GM19395 (cell line): ENCODE measurements at regions not wholly inside any gene's neighbourhood (a gene's known extent, or its start where the extent isn't known, plus 50 kb on each side); places are given as distances from the start of the nearest gene placed in this dataset.
"Not testable (repeated sequence)": the region's sequence is repeated elsewhere in the genome, so short reads cannot be mapped to it uniquely, and the experiment has no call there.

ENCODE experiments used
- ATAC-seq: cut with Tn5 transposase; IDR thresholded peaks from one replicate; pipeline ENCODE4 v1.9.1; 2021; ENCODE audit warnings: mild to moderate bottlenecking, moderate library complexity; ENCODE audit not compliant: unreplicated experiment

- no peak for ATAC-seq
Measured at GRCh38 chr21:28607545-28607944, 385.1 kb downstream of the LTN1 start.

GRCh38 chr21:28604946-28605537, 387.6 kb downstream of the LTN1 start:
- ATAC-seq, result peak; percentile 98

- ATAC-seq, result no peak
Measured at GRCh38 chr21:28602546-28602945, 390.1 kb downstream of the LTN1 start.

- no peak for ATAC-seq
Measured at GRCh38 chr21:28598214-28598613, 394.5 kb downstream of the LTN1 start.

DNA sequence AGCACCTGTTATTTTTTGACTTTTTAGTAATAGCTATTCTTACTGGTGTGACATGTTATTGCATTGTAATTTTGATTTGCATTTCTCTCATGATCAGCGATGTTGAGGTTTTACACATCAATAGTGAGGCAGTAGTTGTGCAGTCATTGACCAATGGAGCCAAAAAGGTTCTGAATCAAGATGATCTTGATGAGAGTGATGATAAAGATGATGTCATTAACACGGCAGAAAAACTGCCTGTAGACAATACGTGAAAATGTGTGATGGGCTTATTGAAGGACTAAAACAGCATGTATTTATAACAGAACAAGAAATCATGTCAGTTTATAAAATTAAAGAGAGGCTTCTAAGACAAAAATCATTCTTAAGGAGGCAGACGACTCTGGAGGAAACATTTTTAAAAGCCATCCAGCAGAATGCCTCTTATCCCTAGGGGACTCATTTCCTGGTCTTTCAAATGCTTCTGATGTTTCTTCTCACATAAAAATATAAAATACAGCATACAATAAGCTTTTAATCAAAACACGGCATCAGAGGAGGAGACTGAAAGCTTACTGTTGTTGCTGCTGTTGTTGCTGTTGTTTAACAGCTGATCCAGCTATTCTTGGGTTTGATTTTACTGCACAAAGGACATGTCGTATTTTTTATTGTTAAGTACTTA, 400.3 kb downstream of the LTN1 start:
- ATAC-seq, result no peak

DNA sequence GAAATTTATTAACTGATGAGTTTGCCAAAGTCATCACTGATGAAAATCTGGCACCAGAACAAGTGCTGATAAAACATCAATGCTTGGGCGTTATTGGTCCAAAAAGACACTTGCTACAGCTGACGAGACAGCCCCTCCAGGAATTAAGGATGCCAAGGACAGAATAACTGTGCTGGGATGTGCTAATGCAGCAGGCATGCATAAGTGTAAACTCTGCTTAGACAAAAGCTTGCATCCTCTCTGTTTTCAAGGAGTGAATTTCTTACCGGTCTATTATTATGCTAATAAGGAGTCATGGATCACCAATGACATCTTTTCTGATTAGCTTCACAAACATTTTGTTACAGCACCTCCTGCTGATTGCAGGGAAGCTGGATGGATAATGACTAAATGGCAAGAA, 402.0 kb downstream of the LTN1 start:
- ATAC-seq, result no peak

DNA sequence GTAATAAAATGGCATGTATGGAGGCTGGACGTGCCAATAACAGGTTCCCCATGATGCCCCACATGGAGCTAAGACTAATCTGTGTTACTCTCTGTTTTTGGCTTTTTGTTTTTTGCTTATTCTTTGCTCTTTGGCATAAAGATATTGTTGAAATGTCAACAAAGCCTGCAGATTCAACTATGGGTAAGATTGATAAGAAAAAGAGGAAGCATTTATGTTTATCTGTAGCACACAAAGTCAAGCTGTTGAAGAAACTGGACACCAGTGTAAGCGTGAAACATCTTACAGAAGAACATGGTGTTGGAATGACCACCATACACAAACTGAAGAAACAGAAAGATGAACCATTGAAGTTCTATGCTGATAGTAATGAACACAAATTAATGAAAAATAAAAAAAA, 402.7 kb downstream of the LTN1 start:
- ATAC-seq, result no peak

DNA sequence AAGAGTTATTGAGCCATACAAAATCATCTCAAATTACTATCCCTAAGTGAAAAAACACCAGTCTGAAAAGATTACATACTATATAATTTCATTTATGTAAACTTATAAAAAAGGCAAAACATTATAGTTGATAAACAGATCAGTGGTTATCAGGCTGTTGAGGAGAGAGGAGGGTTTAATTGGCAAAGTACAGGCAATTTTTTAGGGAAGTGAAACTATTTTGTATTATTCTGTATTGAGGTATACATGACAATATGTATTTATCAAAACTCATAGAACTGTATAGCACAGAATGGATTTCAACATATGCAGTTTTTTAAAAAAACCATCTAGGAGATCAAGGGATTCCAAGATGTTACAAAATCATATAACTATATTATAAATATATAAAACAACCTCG, 403.7 kb downstream of the LTN1 start:
- no peak for ATAC-seq

- ATAC-seq, result no peak
Measured at GRCh38 chr21:28587748-28588147, 404.9 kb downstream of the LTN1 start.

DNA sequence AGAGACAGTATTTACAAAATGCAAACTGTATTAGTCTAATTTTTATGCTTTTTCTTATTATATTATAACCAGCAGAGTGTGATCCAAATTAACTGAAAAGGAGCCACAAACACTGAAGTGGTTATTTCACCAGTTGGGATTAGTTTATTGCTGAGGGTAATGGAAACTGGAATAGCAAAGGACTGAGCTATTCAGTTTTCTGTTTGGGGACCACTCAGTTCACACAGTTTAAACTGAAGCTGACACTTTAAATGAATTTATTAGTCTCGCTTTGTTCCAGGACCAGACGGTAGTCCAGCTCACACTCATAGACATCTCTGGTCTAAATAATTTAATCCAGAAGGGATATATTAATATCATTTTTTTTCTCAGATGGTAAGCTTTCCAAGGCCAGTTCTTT, 410.7 kb downstream of the LTN1 start:
- ATAC-seq, result no peak

- ATAC-seq, result not testable (repeated sequence)
Measured at GRCh38 chr21:28581311-28581731, 411.4 kb downstream of the LTN1 start.

DNA sequence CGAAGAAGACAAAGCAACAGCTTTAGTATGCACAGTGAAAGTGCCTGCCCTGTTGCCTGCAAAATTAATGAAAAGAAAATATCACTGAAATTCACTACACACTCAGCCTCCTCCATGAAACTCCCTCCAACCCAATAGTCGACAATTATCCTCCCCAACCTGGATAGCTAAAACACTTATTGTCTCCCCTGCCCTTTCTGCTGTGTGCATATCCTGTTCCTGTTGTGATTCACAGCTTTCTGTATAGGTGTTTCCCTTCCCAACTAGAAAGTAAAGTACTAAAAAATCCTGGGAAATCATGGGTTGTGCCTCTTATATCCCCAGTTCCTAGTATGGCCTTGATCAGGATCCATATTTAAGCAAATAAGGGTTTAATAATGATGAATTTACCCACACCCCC, 412.1 kb downstream of the LTN1 start:
- ATAC-seq, result no peak

GRCh38 chr21:28579986-28580550, 412.6 kb downstream of the LTN1 start:
- ATAC-seq, result no peak

DNA sequence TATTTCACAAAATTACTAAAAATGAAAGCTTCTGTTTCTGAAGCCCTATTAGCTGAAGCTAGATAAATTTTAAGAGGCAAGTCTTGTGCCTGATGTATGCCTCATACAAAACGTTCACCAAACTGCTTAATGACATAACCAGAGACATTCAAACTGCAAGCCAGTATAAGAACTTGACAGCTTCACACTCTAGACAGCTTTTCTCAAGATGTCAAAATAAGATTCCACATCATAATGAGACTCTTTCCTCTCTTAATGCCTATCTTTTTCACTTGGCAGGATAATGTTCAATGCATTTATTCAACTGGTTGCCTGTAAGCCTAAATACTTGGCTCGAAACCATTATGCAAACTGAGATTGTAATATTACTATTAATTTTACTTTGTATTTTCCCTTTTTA, 424.0 kb downstream of the LTN1 start:
- ATAC-seq, result no peak

- ATAC-seq, result not testable (repeated sequence)
Measured at GRCh38 chr21:28563933-28564332, 428.7 kb downstream of the LTN1 start.

DNA sequence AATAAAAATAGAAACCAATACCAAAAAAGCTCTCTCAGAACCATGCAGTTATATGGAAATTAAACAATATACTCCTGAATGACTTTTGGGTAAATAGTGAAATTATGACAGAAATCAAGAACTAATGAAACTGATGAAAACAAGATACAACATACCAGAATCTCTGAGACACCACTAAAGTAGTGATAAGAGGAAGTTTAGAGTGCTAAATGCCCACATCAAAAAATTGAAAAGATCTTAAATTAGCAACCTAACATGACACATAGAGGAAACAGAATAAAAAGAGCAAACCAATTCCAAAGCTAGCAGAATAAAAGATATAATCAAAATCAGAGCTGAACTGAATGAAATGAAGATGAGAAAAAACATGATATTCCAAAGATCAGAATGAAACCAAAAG, 430.9 kb downstream of the LTN1 start:
- ATAC-seq, result no peak

DNA sequence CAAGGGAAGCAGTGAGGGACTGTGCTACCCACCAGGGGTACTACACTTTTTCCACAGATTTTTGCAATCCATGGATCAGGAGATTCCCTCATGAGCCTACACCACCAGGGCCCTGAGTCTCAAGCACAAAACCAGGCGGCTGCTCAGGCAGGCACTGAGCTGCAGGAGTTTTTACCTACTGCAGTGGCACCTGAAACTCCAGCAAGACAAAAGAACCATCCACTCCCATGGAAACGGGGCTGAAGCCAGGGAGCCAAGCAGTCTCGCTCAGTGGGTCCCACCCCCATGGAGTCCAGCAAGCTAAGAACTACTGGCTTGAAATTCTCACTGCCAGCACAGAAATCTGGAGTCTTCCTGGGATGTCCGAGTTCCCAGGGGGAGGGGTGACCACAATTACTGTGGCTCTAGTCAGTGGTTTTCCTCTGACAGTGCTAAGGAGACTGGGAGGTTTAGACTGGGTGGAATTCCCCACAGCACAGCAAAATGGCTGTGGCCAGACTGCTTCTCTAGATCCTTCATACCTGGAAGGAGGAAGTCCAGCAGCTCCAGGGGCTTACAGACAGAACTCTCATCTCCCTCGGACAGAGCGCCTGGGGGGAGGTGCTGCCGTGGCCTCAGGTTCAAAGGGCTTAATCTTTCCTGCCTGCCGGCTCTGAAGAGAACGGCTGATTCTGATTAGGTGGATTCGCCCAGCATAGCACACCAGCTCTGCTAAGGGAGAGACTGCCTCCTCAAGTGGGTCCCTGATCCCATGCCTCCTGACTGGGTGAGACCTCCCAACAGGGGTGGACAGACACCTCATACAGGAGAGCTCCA, 437.8 kb downstream of the LTN1 start:
- no peak for ATAC-seq

DNA sequence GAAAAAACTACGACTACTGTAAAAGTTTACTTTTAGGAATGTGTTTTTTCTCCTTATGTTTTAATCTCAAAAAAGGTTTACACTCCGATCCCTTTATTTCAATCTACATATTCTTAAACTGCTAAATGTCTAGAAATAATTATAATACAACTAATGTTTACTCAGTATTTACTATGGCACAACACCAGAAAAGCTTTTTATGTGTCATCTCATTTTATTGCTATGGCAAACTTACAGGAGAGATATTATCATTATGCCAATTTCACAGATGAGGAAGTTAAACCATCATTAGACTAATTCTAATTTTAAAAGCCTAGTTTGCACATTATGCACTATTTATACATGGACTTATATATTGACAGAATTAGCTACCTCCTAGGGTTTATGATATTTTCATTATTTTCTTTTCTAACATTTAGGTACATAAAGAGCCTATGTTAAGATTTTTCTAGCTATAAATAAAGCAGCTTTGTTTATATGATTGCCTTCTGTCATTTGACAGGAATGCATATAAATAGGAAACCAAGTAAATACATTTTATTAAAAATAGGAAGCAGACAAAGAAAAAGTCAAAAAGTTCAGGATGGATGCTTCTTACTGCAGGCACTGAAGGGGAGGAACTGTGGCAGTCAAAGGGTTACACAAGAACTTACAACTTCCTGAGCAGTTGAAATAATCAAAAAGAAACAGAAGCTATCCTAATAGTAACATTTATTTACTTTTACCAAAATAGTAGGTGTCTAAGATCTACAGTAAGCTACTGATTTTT, 442.4 kb downstream of the LTN1 start:
- ATAC-seq, result no peak

DNA sequence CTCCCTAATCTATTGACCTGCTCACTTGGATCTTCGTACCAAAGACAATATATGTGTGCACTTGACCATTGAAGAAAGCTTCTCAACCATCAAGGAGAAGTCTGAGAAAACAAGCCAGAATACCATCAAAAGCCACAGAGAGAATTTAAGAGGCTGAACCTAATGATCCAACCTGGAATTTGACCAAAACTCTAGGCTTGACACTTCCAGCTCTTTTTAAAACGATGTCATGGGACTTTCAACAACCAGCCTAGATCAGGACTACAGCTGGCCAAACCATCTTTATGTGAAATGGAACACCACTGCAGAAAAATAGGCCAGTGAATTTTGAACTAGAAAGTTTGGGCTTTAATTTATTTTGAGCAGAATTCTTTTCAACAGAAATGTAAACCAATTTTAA, 444.4 kb downstream of the LTN1 start:
- no peak for ATAC-seq

DNA sequence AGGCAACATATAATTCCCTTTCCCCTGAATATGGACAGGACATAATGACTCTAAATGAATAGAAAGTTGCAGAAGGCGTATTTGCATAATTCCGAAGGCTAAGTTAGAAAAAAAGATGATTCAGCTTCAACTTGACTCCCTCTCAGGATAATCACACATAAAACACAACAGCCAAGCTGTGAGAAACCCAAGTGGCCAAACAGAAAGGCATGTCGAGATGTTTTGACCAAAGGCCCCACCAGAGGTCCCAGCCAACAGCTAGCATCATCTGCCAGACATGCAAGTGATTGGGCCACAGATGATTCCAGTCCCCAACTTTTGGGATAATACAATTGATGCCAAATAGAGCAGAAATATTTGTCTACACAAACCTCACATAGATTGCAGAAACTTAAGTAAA, 444.9 kb downstream of the LTN1 start:
- ATAC-seq, result no peak

GRCh38 chr21:28543975-28544374, 448.7 kb downstream of the LTN1 start:
- no peak for ATAC-seq
